DMS153 treated with DMSO at 0.1 percent for 48 hours (cell line): ENCODE measurements at regions not wholly inside any gene's neighbourhood (a gene's known extent, or its start where the extent isn't known, plus 50 kb on each side); places are given as distances from the start of the nearest gene placed in this dataset.

ENCODE experiments used
- DNase-seq: peaks from one replicate; lab custom pipeline; 2025; ENCODE audit not compliant: unreplicated experiment; lab: John Stamatoyannopoulos, UW

GRCh38 chr5:10876006-10876744 lies 115.1 kb upstream of the DAP start:
- DNase-seq, result no peak

DNA sequence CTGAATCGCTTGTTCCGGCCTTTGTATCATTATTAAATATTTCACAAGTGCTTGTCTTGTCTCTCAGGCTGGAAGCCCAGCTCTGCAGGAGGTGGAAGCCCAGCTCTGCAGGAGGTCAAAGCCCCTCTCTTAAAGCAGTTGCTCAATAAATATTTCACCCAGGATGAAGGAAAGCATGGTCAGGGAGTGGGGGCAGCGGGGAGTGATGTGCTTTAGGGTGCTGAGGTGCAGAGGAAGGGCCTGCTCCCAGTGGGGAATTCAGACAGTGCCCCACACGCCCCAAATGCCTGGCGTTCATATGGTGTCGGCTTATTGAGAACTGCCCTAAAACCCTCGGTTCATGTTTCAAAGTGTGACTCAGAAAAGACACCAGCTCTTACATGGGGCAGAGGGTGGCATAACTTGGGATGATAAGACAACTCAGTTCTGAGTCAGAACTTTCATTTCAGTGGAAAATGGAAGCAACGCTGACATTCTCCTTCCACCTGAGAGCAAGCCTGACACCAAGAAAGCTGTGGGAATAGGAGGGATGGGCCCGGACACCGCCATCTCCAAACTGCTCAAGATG lies 114.3 kb upstream of the DAP start:
- DNase-seq, result no peak

- DNase-seq, result no peak
Measured at GRCh38 chr5:10874541-10874940, 113.5 kb upstream of the DAP start.

GRCh38 chr5:10870791-10871190 lies 109.8 kb upstream of the DAP start:
- DNase-seq, result no peak

DNA sequence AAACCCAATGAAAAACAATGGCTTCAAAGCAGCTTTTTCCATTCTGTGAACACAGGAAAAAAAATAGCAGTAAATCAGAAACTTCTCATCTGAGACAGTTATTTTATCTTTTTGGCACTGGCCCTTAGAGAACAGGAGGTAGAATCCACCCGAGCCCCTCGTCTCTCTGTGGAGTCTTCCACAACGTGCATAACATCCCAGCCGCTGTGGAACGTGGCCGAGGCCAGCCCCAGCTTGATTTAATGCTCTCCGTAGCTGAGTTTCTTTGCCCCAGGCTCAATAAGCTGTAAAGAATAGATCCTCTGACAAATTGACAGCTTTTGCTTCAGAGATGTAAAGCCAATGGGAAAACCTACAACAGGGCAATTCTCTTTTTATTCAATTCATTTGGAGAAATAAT lies 107.9 kb upstream of the DAP start:
- no peak for DNase-seq

DNA sequence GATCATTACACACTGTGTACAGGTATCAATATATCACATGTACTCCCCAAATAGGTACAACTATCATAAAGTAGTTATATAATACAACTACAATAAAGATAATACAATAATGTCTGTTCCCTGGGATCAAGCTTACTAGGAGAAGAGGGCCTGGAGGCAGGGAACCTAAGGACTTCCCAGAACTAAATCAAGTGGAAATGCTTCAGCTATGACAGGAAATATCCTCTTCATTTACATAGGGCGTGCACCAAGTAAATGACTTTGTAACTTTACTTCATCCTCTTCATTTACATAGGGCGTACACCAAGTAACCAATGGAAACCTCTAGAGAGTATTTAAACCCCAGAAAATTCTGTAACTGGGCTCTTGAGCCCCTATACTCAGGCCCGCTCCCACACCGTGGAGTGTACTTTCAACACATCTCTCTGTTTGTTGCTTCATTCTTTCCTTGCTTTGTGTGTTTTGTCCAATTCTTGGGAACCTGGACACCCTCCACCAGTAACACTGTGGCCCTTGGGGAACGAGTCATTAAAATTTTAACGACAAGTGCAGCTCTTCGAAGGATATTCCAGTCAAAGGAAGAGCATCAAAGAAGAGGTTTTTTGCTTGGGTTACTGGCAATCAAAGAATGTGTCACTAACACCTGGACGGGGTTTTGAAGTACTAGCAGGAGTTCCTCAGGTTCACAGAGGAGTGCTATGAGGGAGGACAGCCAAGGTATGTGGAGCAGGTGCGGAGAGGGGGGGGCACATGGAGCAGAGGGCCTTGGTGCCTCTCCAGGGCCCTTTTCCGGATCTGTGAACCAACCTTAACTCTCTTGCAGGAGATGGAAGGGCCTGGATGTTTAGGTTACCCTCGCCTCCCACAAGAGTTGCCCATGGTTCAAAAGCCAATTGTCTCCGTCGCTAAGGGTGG lies 106.6 kb upstream of the DAP start:
- no peak for DNase-seq

DNA sequence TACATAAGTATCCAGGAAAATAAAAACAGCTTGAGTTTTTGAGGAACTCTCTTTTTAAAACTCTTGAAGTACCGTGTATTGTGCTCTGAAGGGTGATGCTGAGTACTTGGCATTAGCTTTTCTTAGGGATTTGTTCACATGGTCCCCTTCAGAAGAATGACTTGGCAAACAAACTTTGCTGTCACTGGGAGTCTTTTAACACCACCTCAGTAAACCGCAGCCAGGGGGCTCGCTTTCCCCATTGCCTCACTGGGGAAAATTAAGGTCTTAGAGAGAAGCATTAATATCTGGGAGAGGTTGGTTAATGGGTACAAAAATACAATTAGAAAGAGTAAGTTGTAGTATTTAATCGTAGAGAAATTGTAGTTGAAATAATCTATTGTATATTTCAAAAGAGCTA lies 105.9 kb upstream of the DAP start:
- no peak for DNase-seq

DNA sequence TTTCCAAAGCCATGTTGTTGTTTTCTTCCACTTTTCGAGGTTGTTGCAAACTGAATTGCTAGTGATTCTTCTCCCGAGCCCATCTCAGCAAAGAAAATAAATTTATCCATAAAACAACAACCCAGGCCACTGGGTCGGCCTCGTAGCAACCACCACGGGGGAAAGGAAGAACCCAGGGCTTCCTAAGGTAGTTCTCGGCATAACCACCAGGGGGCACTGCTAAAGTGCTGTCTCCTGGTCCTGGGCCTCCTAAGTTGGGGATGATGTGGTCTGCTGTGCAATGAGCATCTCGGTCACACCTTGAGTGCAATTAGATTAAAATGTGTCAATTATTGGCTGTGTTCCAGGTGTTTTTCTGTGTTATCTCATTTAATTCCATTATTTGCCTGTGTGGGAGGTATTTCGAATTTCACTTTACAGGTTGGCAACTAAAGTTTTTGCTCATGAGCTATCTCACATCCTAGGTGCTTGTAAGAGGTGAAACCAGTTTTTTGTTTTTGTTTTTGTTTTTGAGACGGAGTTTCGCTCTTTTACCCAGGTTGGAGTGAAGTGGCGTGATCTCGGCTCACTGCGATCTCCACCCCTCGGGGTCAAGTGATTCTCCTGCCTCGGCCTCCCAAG lies 102.8 kb upstream of the DAP start:
- DNase-seq, result peak; percentile 33

DNA sequence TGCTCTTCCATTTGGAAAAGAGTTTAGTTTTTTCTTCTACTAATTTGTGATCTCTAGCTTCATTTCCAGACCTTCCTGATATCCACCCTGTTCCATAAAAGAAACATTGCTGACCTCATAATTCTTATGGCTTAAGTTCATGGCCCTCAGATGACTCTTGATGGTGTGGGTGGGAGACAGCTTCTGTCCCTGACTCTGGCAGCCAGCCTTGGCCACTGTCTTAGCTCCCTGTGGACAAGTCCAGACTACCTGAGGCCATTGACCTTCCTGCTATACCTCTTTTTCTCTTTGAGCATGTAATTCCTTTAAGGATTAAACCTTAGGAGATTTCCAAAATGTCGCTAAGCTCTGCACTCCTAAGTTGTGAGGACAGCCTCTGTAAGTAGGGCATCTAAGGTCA lies 101.1 kb upstream of the DAP start:
- no peak for DNase-seq

- no peak for DNase-seq
Measured at GRCh38 chr5:10861423-10861790, 100.4 kb upstream of the DAP start.

DNA sequence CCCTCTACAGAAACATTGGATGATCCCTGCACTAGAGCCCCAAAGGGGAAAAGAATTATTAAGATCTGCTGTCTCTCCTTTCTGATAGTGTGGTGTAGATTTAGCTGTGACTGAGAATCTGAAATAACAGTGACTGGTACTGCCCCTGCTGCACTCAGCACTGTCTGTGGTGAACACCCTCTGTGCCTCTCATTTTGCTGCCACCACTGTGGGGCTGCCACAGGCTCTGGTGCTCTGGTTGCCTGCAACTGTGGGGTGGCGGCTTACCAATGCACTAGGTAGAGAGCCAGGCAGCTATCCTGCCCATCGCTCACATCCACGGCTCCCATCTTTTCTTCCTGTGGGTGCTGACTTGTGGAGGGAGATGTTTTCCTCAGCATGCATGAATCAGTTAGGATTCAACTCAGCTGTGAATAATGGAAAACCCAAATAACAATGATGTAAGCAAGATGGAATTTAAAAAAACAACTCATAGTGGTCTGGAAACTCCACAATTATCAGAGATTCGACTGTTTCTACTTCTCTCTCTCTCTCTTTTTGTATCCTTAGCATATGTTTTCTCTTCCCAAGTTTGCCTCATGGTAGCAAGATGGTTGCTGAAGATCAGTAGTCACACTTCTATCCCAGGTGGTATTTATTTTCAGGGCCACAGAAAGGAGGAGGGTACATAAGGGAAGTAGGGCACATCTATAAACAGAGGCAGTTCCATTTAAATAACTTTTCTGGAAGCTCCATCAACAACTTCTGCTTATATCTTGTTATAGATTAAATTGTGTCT lies 99.8 kb upstream of the DAP start:
- DNase-seq, result no peak

- DNase-seq, result no peak
Measured at GRCh38 chr5:10860196-10860543, 99.1 kb upstream of the DAP start.

GRCh38 chr5:10859393-10860195 lies 98.6 kb upstream of the DAP start:
- DNase-seq, result no peak

DNA sequence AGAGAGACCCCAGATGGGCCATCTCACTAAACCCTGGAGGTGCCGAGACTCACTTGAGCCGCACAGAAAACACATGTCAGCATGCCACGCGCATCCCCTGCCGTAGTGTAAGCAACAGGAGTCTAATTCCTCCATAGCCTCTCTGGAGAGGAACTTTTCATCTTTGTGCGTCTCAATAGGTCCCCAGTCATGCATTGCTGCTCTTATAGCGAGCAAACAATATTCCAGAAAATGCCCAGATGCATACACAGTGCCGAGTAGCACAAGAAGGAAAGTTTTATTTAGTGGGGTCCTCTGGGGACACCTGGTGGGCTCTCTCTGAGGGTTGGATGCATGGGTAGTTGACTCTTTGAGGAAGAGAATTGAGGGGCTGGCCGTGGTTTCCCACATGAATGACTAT lies 97.9 kb upstream of the DAP start:
- no peak for DNase-seq

GRCh38 chr5:10858307-10858706 lies 97.3 kb upstream of the DAP start:
- no peak for DNase-seq

- no peak for DNase-seq
Measured at GRCh38 chr5:10857338-10857733, 96.3 kb upstream of the DAP start.

DNA sequence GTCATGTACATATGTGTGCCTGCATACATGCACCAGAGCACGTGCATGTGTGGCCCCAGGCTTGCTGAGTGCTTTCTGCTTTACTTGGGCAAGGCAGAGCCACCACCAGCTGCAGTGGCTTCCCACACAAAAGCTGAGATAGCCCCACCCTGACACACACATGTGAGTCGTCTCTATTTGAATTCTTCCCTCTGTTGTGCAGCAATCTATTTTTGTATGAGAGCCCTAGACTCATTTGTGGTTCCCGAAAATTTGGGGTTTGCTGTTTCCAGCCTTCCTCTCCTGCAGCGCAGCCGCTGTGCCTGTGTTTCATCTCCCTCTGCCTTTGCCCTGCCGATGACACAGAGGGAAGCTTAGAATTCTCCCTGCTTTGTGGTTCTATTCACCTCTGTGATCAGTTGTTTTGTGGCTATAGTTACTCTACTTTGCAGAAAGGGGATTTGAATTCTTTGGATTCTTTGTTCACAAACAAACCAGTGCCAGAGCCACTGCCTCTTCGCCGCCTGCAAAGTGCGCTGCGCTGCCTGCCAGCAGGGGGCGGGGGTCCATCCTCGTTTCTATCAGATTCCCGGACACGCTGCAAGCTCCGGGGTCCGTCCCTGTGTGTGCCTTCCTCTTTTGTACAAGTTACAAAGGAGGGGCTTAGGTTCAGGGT lies 95.8 kb upstream of the DAP start:
- no peak for DNase-seq

DNA sequence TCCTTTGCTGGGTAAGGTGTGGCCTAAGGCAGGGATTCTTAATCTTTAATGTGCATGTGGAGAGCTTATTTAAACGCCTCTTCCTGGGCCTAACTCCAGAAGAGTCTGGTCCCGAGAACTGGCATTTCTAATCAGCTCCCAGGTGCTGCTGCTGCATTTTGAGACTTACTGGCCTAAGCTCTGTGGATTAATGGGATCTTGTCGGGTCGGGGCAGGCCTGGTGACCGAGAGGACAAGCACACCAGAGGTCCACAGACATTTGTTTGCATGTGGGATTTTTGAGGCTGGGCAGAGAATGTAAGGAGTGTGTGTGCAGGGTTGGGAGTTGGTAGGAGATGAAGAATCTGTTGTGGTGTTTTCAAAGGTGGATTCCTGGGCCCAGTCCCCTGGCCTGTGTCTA lies 95.0 kb upstream of the DAP start:
- no peak for DNase-seq

DNA sequence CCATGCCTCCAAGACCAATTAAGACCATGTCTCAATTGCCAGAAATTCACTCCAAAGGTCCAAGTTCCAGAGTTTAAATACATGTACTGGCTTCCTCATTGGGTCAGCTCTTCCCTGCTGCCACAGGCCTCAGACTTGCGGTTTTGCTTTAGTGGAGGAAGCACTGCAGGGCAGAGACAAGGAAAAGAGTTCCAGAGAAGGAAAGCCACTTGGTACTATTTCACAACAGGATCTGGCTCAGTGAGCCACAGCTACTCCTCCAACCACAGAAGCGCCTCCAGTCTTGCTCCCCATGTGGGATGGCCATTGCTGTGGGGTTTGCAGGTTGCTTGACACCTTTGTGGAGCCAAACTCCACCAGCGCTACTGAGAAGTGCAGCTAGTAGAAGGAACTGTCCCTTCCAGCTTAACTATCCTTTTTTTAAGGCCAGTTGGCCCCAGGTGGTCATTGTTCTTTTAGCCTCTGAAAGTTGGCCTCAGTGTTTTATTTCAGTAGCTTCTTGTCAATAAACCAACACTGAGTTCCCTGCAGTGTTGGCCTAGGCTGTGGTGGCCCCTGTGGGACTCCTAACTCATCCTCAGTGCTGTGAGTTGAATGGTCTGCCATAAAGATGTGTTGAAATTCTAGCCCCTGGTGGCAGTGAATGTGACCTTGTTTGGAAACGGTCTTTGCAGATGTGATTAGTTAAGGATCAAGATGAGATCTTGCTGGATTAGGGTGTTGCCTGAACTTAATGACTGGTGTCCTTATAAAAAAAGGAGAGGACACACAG lies 93.7 kb upstream of the DAP start:
- DNase-seq, result no peak
